Astrocyte (in vitro differentiated cells and primary cell): ENCODE measurements at regions not wholly inside any gene's neighbourhood (a gene's known extent, or its start where the extent isn't known, plus 50 kb on each side); places are given as distances from the start of the nearest gene placed in this dataset.

Experiments
- DNase-seq: peaks from one replicate; pipeline ENCODE4 v3.0.0-alpha.2; 2010; ENCODE audit warnings: low read depth
- FAIRE-seq: peaks from 2 replicates; lab custom pipeline; 2011; peaks lifted over from hg19 to GRCh38; lab: Jason Lieb, UNC
- H2AFZ ChIP-seq: 2 replicates; pipeline ENCODE4 v1.6.0; 2012; ENCODE audit warnings: low read depth, low read length, inconsistent platforms
- H3K27ac ChIP-seq: 2 replicates; pipeline ENCODE4 v1.5.1; 2011; ENCODE audit warnings: low read depth, low read length, inconsistent platforms
- H3K27me3 ChIP-seq: 2 replicates; pipeline ENCODE4 v1.6.0; 2011; ENCODE audit warnings: low read length, inconsistent platforms; ENCODE audit not compliant: insufficient read depth
- H3K36me3 ChIP-seq: 2 replicates; pipeline ENCODE4 v1.5.1; 2011; ENCODE audit warnings: low read length, inconsistent platforms; ENCODE audit not compliant: insufficient read depth
- H3K4me1 ChIP-seq: 2 replicates; pipeline ENCODE4 v1.5.1; 2011; ENCODE audit warnings: low read length, inconsistent platforms; ENCODE audit not compliant: insufficient read depth
- H3K4me2 ChIP-seq: 2 replicates; pipeline ENCODE4 v1.6.0; 2012; ENCODE audit warnings: low read length, inconsistent platforms
- H3K4me3 ChIP-seq: 2 replicates; pipeline ENCODE4 v1.5.1; 2011; ENCODE audit warnings: low read depth, mild to moderate bottlenecking, low read length, inconsistent platforms; ENCODE audit not compliant: insufficient read depth
- H3K79me2 ChIP-seq: 2 replicates; pipeline ENCODE4 v1.6.0; 2012; ENCODE audit warnings: mild to moderate bottlenecking, low read length, inconsistent platforms; ENCODE audit not compliant: insufficient read depth
- H3K9ac ChIP-seq: 2 replicates; pipeline ENCODE4 v1.6.0; 2012; ENCODE audit warnings: mild to moderate bottlenecking, low read length, inconsistent platforms
- H3K9me3 ChIP-seq: 2 replicates; pipeline ENCODE4 v1.5.1; 2012; ENCODE audit warnings: low read depth, mild to moderate bottlenecking, low read length, inconsistent platforms; ENCODE audit not compliant: insufficient read depth
- H4K20me1 ChIP-seq: 2 replicates; pipeline ENCODE4 v1.6.0; 2012; ENCODE audit warnings: low read length, inconsistent platforms; ENCODE audit not compliant: insufficient read depth
- H3K27ac Mint-ChIP-seq: one replicate; pipeline ENCODE4 v1.8.0; 2021; ENCODE audit warnings: mild to moderate bottlenecking, mixed read lengths; ENCODE audit not compliant: unreplicated experiment
- H3K27me3 Mint-ChIP-seq: one replicate; pipeline ENCODE4 v1.8.0; 2021; ENCODE audit warnings: low read depth, mixed read lengths; ENCODE audit not compliant: unreplicated experiment
- H3K36me3 Mint-ChIP-seq: one replicate; pipeline ENCODE4 v1.8.0; 2021; ENCODE audit warnings: low read depth, mixed read lengths; ENCODE audit not compliant: unreplicated experiment
- H3K4me1 Mint-ChIP-seq: one replicate; pipeline ENCODE4 v1.8.0; 2021; ENCODE audit warnings: low read depth, mixed read lengths; ENCODE audit not compliant: unreplicated experiment
- H3K4me3 Mint-ChIP-seq: one replicate; pipeline ENCODE4 v1.8.0; 2021; ENCODE audit warnings: mild to moderate bottlenecking, moderate library complexity, mixed read lengths; ENCODE audit not compliant: unreplicated experiment
- H3K9me3 Mint-ChIP-seq: one replicate; pipeline ENCODE4 v1.8.0; 2021; ENCODE audit warnings: mild to moderate bottlenecking, mixed read lengths; ENCODE audit not compliant: unreplicated experiment
- CTCF ChIP-seq: IDR thresholded peaks from 2 replicates; pipeline ENCODE4 v1.5.1; 2011; ENCODE audit warnings: low read depth, mild to moderate bottlenecking, inconsistent platforms, low read length, moderate library complexity; ENCODE audit not compliant: insufficient read depth
- EZH2 ChIP-seq: IDR thresholded peaks from 2 replicates; pipeline ENCODE4 v1.6.1; 2012; ENCODE audit warnings: mild to moderate bottlenecking, low read length, inconsistent platforms; ENCODE audit not compliant: insufficient read depth

DNA sequence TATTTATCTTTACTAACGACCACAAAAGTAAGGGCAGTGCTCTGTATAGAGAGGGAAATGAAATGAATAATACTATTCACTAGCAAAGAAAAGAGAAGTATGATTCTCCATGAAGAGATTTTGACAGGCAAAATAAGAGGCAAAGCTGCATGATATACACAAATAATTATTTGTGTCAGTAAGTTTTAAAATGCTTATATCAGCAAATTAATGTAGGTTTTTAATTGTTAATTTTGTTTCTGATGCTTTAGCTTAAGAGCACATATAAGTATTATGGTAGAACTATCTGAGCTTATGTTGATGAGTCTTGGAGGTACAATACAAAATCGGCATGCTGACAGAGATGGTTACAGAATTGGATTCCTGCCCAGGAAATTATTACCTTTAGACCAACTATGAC, 383.1 kb upstream of the VSTM2A start:
- H2AFZ ChIP-seq, result no peak overlapping the region
- no peaks in the 10 kb centered on the region for H3K9me3 Mint-ChIP-seq
- no peak overlapping the region for H3K4me2 ChIP-seq
- H3K27ac Mint-ChIP-seq, result no peak overlapping the region
- no peak for FAIRE-seq
- no peak overlapping the region for H3K4me3 Mint-ChIP-seq
- no peaks in the 10 kb centered on the region for H3K36me3 ChIP-seq
- H3K27ac ChIP-seq, result no peak overlapping the region
- TF ChIP-seq EZH2, result no peak
- no peak for TF ChIP-seq CTCF
- H3K9me3 ChIP-seq, result peaks cover 2% of the 10 kb centered on the region
- H3K27me3 Mint-ChIP-seq, result no peaks in the 10 kb centered on the region
- H3K4me3 ChIP-seq, result no peak overlapping the region
- no peaks in the 10 kb centered on the region for H3K4me1 Mint-ChIP-seq
- no peak for DNase-seq
- no peaks in the 10 kb centered on the region for H3K4me1 ChIP-seq
- no peaks in the 10 kb centered on the region for H4K20me1 ChIP-seq
- no peaks in the 10 kb centered on the region for H3K36me3 Mint-ChIP-seq
- H3K79me2 ChIP-seq, result no peaks in the 10 kb centered on the region
- no peaks in the 10 kb centered on the region for H3K27me3 ChIP-seq
- no peak overlapping the region for H3K9ac ChIP-seq

DNA sequence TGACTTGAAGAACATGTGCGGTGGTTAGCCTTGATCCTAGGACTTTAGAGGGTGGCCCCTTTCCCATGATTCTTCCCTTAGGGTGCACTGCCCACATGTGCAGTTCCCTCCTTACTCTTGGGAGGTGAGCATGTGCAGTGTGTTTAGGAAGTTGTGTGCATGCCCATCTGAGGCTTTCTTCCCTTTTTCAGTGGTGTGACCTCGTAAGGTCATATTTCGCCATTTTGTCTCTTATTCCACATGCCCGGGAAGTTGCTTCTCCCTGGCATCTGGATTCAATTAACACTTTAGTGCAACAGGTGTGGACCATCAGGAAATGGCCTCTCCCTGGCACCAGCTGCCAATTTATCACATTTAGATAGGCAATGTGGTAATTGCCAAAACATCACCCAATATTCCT, 380.6 kb upstream of the VSTM2A start:
- H3K36me3 Mint-ChIP-seq, result no peaks in the 10 kb centered on the region
- no peak overlapping the region for H3K27ac ChIP-seq
- no peaks in the 10 kb centered on the region for H3K9me3 Mint-ChIP-seq
- no peak overlapping the region for H2AFZ ChIP-seq
- no peak for DNase-seq
- no peaks in the 10 kb centered on the region for H3K27me3 Mint-ChIP-seq
- H3K4me2 ChIP-seq, result no peak overlapping the region
- TF ChIP-seq EZH2 (no peak), CTCF (no peak)
- no peak for FAIRE-seq
- no peak overlapping the region for H3K27ac Mint-ChIP-seq
- no peaks in the 10 kb centered on the region for H3K79me2 ChIP-seq
- H3K36me3 ChIP-seq, result no peaks in the 10 kb centered on the region
- H4K20me1 ChIP-seq, result no peaks in the 10 kb centered on the region
- no peaks in the 10 kb centered on the region for H3K4me1 Mint-ChIP-seq
- H3K4me3 ChIP-seq, result no peak overlapping the region
- H3K4me3 Mint-ChIP-seq, result no peak overlapping the region
- H3K27me3 ChIP-seq, result no peaks in the 10 kb centered on the region
- no peaks in the 10 kb centered on the region for H3K4me1 ChIP-seq
- H3K9ac ChIP-seq, result no peak overlapping the region
- H3K9me3 ChIP-seq, result peaks cover 5% of the 10 kb centered on the region

GRCh38 chr7:54166419-54166818, 375.8 kb upstream of the VSTM2A start:
- Histone ChIP-seq H3K4me1 (no peaks in the 10 kb centered on the region), H3K36me3 (no peaks in the 10 kb centered on the region), H2AFZ (no peak overlapping the region), H3K4me3 (no peak overlapping the region), H3K4me2 (no peak overlapping the region), H3K9me3 (peaks cover 5% of the 10 kb centered on the region), H3K27ac (no peak overlapping the region), H3K9ac (no peak overlapping the region), H3K79me2 (no peaks in the 10 kb centered on the region), H3K27me3 (no peaks in the 10 kb centered on the region), H4K20me1 (no peaks in the 10 kb centered on the region)
- Mint-ChIP-seq H3K4me1 (peaks cover 2% of the 10 kb centered on the region), H3K36me3 (no peaks in the 10 kb centered on the region), H3K27me3 (no peaks in the 10 kb centered on the region), H3K27ac (no peak overlapping the region), H3K9me3 (no peaks in the 10 kb centered on the region), H3K4me3 (no peak overlapping the region)
- TF ChIP-seq EZH2 (no peak), CTCF (no peak)
- DNase-seq, result no peak
- FAIRE-seq, result no peak
